Neural progenitor cell (in vitro differentiated cells): ENCODE measurements at regions not wholly inside any gene's neighbourhood (a gene's known extent, or its start where the extent isn't known, plus 50 kb on each side); places are given as distances from the start of the nearest gene placed in this dataset.

Experiments used
- DNase-seq: peaks from one replicate; pipeline ENCODE4 v3.0.0-alpha.2; 2016; ENCODE audit warnings: low spot score
- H2AFZ ChIP-seq: fragments of 200-600 bp; sonication (generic); replicated peaks from 2 replicates; pipeline ENCODE4 v1.6.1; 2016; ENCODE audit warnings: antibody characterized with exemption
- H3F3A ChIP-seq: fragments of 200-600 bp; sonication (generic); 2 replicates; pipeline ENCODE4 v1.6.1; 2016; ENCODE audit warnings: antibody characterized with exemption, low read depth
- H3K27ac ChIP-seq: fragments of 200-600 bp; sonication (generic); 2 replicates; pipeline ENCODE4 v1.5.1; 2016; ENCODE audit warnings: mild to moderate bottlenecking
- H3K27me3 ChIP-seq: fragments of 200-600 bp; sonication (generic); 2 replicates; pipeline ENCODE4 v1.6.1; 2016; ENCODE audit warnings: mild to moderate bottlenecking, moderate library complexity
- H3K36me3 ChIP-seq: fragments of 200-600 bp; sonication (generic); 2 replicates; pipeline ENCODE4 v1.5.1; 2016
- H3K4me1 ChIP-seq: fragments of 200-600 bp; sonication (generic); 2 replicates; pipeline ENCODE4 v1.6.1; 2016; ENCODE audit warnings: mixed run types
- H3K4me2 ChIP-seq: fragments of 200-600 bp; sonication (generic); 2 replicates; pipeline ENCODE4 v1.6.1; 2016
- H3K4me3 ChIP-seq: fragments of 200-600 bp; sonication (generic); 2 replicates; pipeline ENCODE4 v1.5.1; 2016
- H3K79me2 ChIP-seq: fragments of 200-600 bp; sonication (generic); 2 replicates; pipeline ENCODE4 v1.6.1; 2016; ENCODE audit warnings: low read depth
- H3K9ac ChIP-seq: fragments of 200-600 bp; sonication (generic); 2 replicates; pipeline ENCODE4 v1.6.1; 2016
- H3K9me3 ChIP-seq: fragments of 200-600 bp; sonication (generic); 2 replicates; pipeline ENCODE4 v1.5.1; 2016; ENCODE audit warnings: low read depth
- H4K20me1 ChIP-seq: fragments of 200-600 bp; sonication (generic); 2 replicates; pipeline ENCODE4 v1.6.1; 2016; ENCODE audit warnings: low read depth
- H3K27ac Mint-ChIP-seq: 3 replicates; pipeline ENCODE4 v1.8.0; 2021; ENCODE audit warnings: mixed read lengths
- H3K27me3 Mint-ChIP-seq: 2 replicates; pipeline ENCODE4 v1.8.0; 2022; ENCODE audit warnings: low read depth, mild to moderate bottlenecking, inconsistent platforms, moderate library complexity, mixed read lengths; ENCODE audit not compliant: insufficient read depth
- H3K36me3 Mint-ChIP-seq: 3 replicates; pipeline ENCODE4 v1.8.0; 2021; ENCODE audit warnings: mixed read lengths
- H3K4me1 Mint-ChIP-seq: 3 replicates; pipeline ENCODE4 v1.8.0; 2021; ENCODE audit warnings: mixed read lengths
- H3K4me3 Mint-ChIP-seq: 3 replicates; pipeline ENCODE4 v1.8.0; 2021; ENCODE audit warnings: mild to moderate bottlenecking, moderate library complexity, mixed read lengths
- H3K9me3 Mint-ChIP-seq: 3 replicates; pipeline ENCODE4 v1.8.0; 2020; ENCODE audit warnings: mixed read lengths
- CTCF ChIP-seq: fragments of 200-600 bp; sonication (generic); IDR thresholded peaks from 2 replicates; pipeline ENCODE4 v1.5.1; 2017; ENCODE audit warnings: antibody characterized with exemption, mild to moderate bottlenecking
- EZH2 ChIP-seq: fragments of 200-600 bp; sonication (generic); IDR thresholded peaks from 2 replicates; pipeline ENCODE4 v1.6.1; 2017; ENCODE audit warnings: antibody characterized with exemption, mild to moderate bottlenecking, moderate library complexity
- EZH2phosphoT487 ChIP-seq: fragments of 200-600 bp; sonication (generic); IDR thresholded peaks from 2 replicates; pipeline ENCODE4 v1.6.1; 2017; ENCODE audit warnings: antibody characterized with exemption

GRCh38 chr5:155987265-155987810, 339.6 kb upstream of the SGCD start:
- Histone ChIP-seq H3K9ac (no peak overlapping the region), H3K4me2 (no peak overlapping the region), H3K36me3 (no peaks in the 10 kb centered on the region), H3K9me3 (no peaks in the 10 kb centered on the region), H3F3A (no peaks in the 10 kb centered on the region), H3K4me1 (no peaks in the 10 kb centered on the region), H3K4me3 (no peak overlapping the region), H4K20me1 (no peaks in the 10 kb centered on the region), H3K27me3 (no peaks in the 10 kb centered on the region), H3K27ac (no peak overlapping the region), H2AFZ (no peak overlapping the region), H3K79me2 (no peaks in the 10 kb centered on the region)
- Mint-ChIP-seq H3K4me1 (no peaks in the 10 kb centered on the region), H3K36me3 (no peaks in the 10 kb centered on the region), H3K9me3 (no peaks in the 10 kb centered on the region), H3K27ac (no peak overlapping the region), H3K4me3 (no peak overlapping the region), H3K27me3 (no peaks in the 10 kb centered on the region)
- DNase-seq, result no peak
- TF ChIP-seq EZH2phosphoT487 (no peak), CTCF (no peak), EZH2 (no peak)

- no peaks in the 10 kb centered on the region for H3K36me3 ChIP-seq
- H3F3A ChIP-seq, result no peaks in the 10 kb centered on the region
- TF ChIP-seq CTCF, result no peak
- H3K27me3 ChIP-seq, result no peaks in the 10 kb centered on the region
- Mint-ChIP-seq H3K4me3 (no peak overlapping the region), H3K4me1 (no peaks in the 10 kb centered on the region), H3K27me3 (peaks cover 3% of the 10 kb centered on the region), H3K9me3 (no peaks in the 10 kb centered on the region), H3K36me3 (no peaks in the 10 kb centered on the region), H3K27ac (no peak overlapping the region)
- H3K9me3 ChIP-seq, result no peaks in the 10 kb centered on the region
- H3K27ac ChIP-seq, result no peak overlapping the region
- no peaks in the 10 kb centered on the region for H3K79me2 ChIP-seq
- no peaks in the 10 kb centered on the region for H4K20me1 ChIP-seq
- DNase-seq, result no peak
- H3K4me1 ChIP-seq, result no peaks in the 10 kb centered on the region
- no peak overlapping the region for H2AFZ ChIP-seq
- no peak overlapping the region for H3K9ac ChIP-seq
- H3K4me3 ChIP-seq, result no peak overlapping the region
- H3K4me2 ChIP-seq, result no peak overlapping the region
These were observed 337.1 kb upstream of the SGCD start for GRCh38 chr5:155989879-155990278.

GRCh38 chr5:155996123-155996522, 330.8 kb upstream of the SGCD start:
- no peak for TF ChIP-seq CTCF
- no peak for TF ChIP-seq EZH2
- no peak for TF ChIP-seq EZH2phosphoT487
- Histone ChIP-seq H3K27me3 (no peaks in the 10 kb centered on the region), H4K20me1 (no peaks in the 10 kb centered on the region), H3K4me2 (no peak overlapping the region), H3K4me3 (no peak overlapping the region), H3K4me1 (no peaks in the 10 kb centered on the region), H3K27ac (no peak overlapping the region), H3K36me3 (no peaks in the 10 kb centered on the region), H3F3A (no peaks in the 10 kb centered on the region), H3K79me2 (no peaks in the 10 kb centered on the region), H2AFZ (no peak overlapping the region), H3K9me3 (no peaks in the 10 kb centered on the region), H3K9ac (no peak overlapping the region)
- Mint-ChIP-seq H3K4me3 (no peak overlapping the region), H3K9me3 (no peaks in the 10 kb centered on the region), H3K27ac (no peak overlapping the region), H3K36me3 (no peaks in the 10 kb centered on the region), H3K27me3 (peaks cover 3% of the 10 kb centered on the region), H3K4me1 (no peaks in the 10 kb centered on the region)
- DNase-seq, result no peak
